ENCODE measurements at regions not wholly inside any gene's neighbourhood (a gene's known extent, or its start where the extent isn't known, plus 50 kb on each side); places are given as distances from the start of the nearest gene placed in this dataset.

- H3K4me1 ChIP-seq (ENCODE audit: low read depth): no peaks in the 10 kb centered on the region
- no peak overlapping the region for H3K4me3 ChIP-seq
- intact Hi-C loops (cut with DNase I, micrococcal nuclease): no loop called here
- DNase-seq: no peak
- ATAC-seq: no peak
- no peak for TF ChIP-seq CTCF (IDR thresholded peaks at IDR 0.05)
- no peaks in the 10 kb centered on the region for H3K36me3 ChIP-seq (ENCODE audit: low read depth)
- no peaks in the 10 kb centered on the region for H3K9me3 ChIP-seq
Measured at GRCh38 chr5:2324788-2325187, 426.7 kb downstream of the IRX2 start.

GRCh38 chr5:2320611-2321010 is 430.9 kb downstream of the IRX2 start:
- no peaks in the 10 kb centered on the region for H3K4me1 ChIP-seq (ENCODE audit: low read depth)
- DNase-seq (no peak), ATAC-seq (no peak)
- H3K36me3 ChIP-seq (ENCODE audit: low read depth): no peaks in the 10 kb centered on the region
- peaks cover under 1% of the 10 kb centered on the region for H3K9me3 ChIP-seq
- TF ChIP-seq CTCF (IDR thresholded peaks at IDR 0.05): no peak
- no peak overlapping the region for H3K4me3 ChIP-seq
- intact Hi-C loops (cut with DNase I, micrococcal nuclease): no loop called here

- DNase-seq (no peak), ATAC-seq (no peak)
- intact Hi-C loops (cut with DNase I, micrococcal nuclease): no loop called here
- Histone ChIP-seq H3K4me3 (no peak overlapping the region), H3K4me1 (ENCODE audit: low read depth) (no peaks in the 10 kb centered on the region), H3K36me3 (ENCODE audit: low read depth) (no peaks in the 10 kb centered on the region), H3K9me3 (peaks cover 5% of the 10 kb centered on the region)
- no peak for TF ChIP-seq CTCF (IDR thresholded peaks at IDR 0.05)
Measured at GRCh38 chr5:2317540-2317939, 433.9 kb downstream of the IRX2 start.

GRCh38 chr5:2311851-2312250 is 429.1 kb upstream of the IRX4 start:
- no peaks in the 10 kb centered on the region for H3K36me3 ChIP-seq (ENCODE audit: low read depth)
- intact Hi-C loops (cut with DNase I, micrococcal nuclease): no loop called here
- H3K4me3 ChIP-seq: no peak overlapping the region
- no peaks in the 10 kb centered on the region for H3K4me1 ChIP-seq (ENCODE audit: low read depth)
- no peak for TF ChIP-seq CTCF (IDR thresholded peaks at IDR 0.05)
- ATAC-seq (no peak), DNase-seq (no peak)
- peaks cover 5% of the 10 kb centered on the region for H3K9me3 ChIP-seq

GRCh38 chr5:2310946-2311345 is 428.2 kb upstream of the IRX4 start:
- Histone ChIP-seq H3K4me1 (ENCODE audit: low read depth) (no peaks in the 10 kb centered on the region), H3K36me3 (ENCODE audit: low read depth) (no peaks in the 10 kb centered on the region), H3K4me3 (no peak overlapping the region), H3K9me3 (peaks cover 5% of the 10 kb centered on the region)
- DNase-seq: no peak
- no peak for TF ChIP-seq CTCF (IDR thresholded peaks at IDR 0.05)
- no peak for ATAC-seq
- intact Hi-C loops (cut with DNase I, micrococcal nuclease): no loop called here

GRCh38 chr5:2307631-2308030 is 424.9 kb upstream of the IRX4 start:
- no peaks in the 10 kb centered on the region for H3K36me3 ChIP-seq (ENCODE audit: low read depth)
- TF ChIP-seq CTCF (IDR thresholded peaks at IDR 0.05): no peak
- H3K4me3 ChIP-seq: no peak overlapping the region
- no peaks in the 10 kb centered on the region for H3K9me3 ChIP-seq
- no peak for ATAC-seq
- DNase-seq: no peak
- H3K4me1 ChIP-seq (ENCODE audit: low read depth): no peaks in the 10 kb centered on the region
- intact Hi-C loops (cut with DNase I, micrococcal nuclease): no loop called here

Measured in mucosa of descending colon (tissue), 3 donors.